MCF 10A (cell line): ENCODE measurements at regions not wholly inside any gene's neighbourhood (a gene's known extent, or its start where the extent isn't known, plus 50 kb on each side); places are given as distances from the start of the nearest gene placed in this dataset.

Experiments used
- BruUV-seq: library from RNA; stranded (reverse); fragments of 400-500 nt; replicated peaks from 2 replicates; lab custom pipeline; 2021; lab: Mats Ljungman, UMichigan
- CTCF ChIA-PET: fragments of 300-600 bp; sonication (Branson Sonifier 250); formaldehyde crosslinking; extraction: SDS; loops from one replicate; lab custom pipeline; 2021; ENCODE audit warnings: antibody characterized with exemption, inconsistent platforms; lab: Yijun Ruan, JAX
- POLR2A ChIA-PET: fragments of 300-600, 350-650 bp; sonication (Branson Sonifier 250); formaldehyde crosslinking; extraction: SDS; loops from one replicate; lab custom pipeline; 2020; ENCODE audit warnings: antibody characterized with exemption, inconsistent platforms; lab: Yijun Ruan, JAX
- DNase-seq: peaks from one replicate; pipeline ENCODE4 v3.0.0-alpha.2; 2018; ENCODE audit not compliant: unreplicated experiment
- H3K27ac Mint-ChIP-seq: one replicate; pipeline ENCODE4 v1.8.0; 2022; ENCODE audit warnings: mild to moderate bottlenecking, low read depth, mixed read lengths; ENCODE audit not compliant: unreplicated experiment
- H3K27me3 Mint-ChIP-seq: one replicate; pipeline ENCODE4 v1.8.0; 2022; ENCODE audit warnings: mixed read lengths; ENCODE audit not compliant: insufficient read depth, unreplicated experiment
- H3K36me3 Mint-ChIP-seq: one replicate; pipeline ENCODE4 v1.8.0; 2022; ENCODE audit warnings: mild to moderate bottlenecking, moderate library complexity, mixed read lengths; ENCODE audit not compliant: insufficient read depth, unreplicated experiment
- H3K4me1 Mint-ChIP-seq: one replicate; pipeline ENCODE4 v1.8.0; 2022; ENCODE audit warnings: mixed read lengths; ENCODE audit not compliant: insufficient read depth, unreplicated experiment
- H3K4me3 Mint-ChIP-seq: one replicate; pipeline ENCODE4 v1.8.0; 2022; ENCODE audit warnings: mild to moderate bottlenecking, moderate library complexity, mixed read lengths; ENCODE audit not compliant: unreplicated experiment
- H3K9me3 Mint-ChIP-seq: one replicate; pipeline ENCODE4 v1.8.0; 2022; ENCODE audit warnings: mixed read lengths; ENCODE audit not compliant: unreplicated experiment
- intact Hi-C: fragments of 100-400 bp; cut with micrococcal nuclease; formaldehyde crosslinking; loops from 2 replicates; pipeline ENCODE4 v1.14.1; 2022
- TF ChIP-seq, protein P1 (sequence below): fragments of 200-600 bp; IDR thresholded peaks from one replicate; pipeline ENCODE4 v1.8.0; 2022; ENCODE audit warnings: antibody characterized with exemption, mild to moderate bottlenecking; ENCODE audit not compliant: unreplicated experiment

DNA sequence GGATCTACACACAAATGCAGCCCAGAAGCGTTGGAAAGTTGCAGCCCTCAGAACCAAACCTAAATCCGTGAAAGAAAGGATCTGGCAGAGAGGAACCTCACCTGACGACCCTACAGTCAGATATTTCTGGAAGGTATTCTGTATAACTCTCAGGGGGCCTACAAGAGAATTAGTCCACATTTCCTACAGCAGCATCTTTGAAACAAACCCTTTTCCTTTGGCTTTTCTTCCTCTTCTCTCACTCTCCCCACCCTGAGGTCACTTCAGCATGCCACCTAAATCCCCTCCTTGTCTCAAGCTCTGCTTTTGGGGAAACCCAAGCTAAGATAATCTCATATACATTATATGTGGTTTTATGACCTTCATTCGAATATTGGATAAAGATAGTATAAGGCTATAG, 719.0 kb upstream of the MIR17HG start:
- BruUV-seq: no TSS peak
- ChIA-PET CTCF (no interaction called here), POLR2A (no interaction called here)
- H3K36me3 Mint-ChIP-seq: no peaks in the 10 kb centered on the region
- H3K4me3 Mint-ChIP-seq: no peak overlapping the region
- H3K9me3 Mint-ChIP-seq: no peaks in the 10 kb centered on the region
- intact Hi-C loops: no loop called here
- no peaks in the 10 kb centered on the region for H3K27me3 Mint-ChIP-seq
- no peak overlapping the region for H3K27ac Mint-ChIP-seq
- TF ChIP-seq, protein P1, sequence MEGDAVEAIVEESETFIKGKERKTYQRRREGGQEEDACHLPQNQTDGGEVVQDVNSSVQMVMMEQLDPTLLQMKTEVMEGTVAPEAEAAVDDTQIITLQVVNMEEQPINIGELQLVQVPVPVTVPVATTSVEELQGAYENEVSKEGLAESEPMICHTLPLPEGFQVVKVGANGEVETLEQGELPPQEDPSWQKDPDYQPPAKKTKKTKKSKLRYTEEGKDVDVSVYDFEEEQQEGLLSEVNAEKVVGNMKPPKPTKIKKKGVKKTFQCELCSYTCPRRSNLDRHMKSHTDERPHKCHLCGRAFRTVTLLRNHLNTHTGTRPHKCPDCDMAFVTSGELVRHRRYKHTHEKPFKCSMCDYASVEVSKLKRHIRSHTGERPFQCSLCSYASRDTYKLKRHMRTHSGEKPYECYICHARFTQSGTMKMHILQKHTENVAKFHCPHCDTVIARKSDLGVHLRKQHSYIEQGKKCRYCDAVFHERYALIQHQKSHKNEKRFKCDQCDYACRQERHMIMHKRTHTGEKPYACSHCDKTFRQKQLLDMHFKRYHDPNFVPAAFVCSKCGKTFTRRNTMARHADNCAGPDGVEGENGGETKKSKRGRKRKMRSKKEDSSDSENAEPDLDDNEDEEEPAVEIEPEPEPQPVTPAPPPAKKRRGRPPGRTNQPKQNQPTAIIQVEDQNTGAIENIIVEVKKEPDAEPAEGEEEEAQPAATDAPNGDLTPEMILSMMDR: no peak
- no peaks in the 10 kb centered on the region for H3K4me1 Mint-ChIP-seq
- DNase-seq: no peak

DNA sequence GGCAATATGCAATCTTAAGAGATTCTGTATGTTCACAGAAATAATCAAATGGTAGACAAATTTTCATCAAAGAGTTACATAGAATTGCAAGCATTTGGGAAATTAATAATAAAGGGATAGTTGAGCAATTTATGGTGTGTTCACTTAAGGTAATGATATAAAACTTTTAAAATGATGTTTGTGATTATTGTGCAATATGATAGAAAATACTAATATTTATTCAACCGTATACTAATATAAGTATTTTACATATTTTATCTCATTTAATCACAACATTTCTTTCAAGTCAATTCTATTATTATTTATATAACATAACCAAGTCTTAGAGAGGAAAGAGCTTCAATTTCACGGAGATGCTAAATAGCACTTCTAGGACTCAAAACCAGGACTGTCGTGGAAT, 716.8 kb upstream of the MIR17HG start:
- intact Hi-C loops: no loop called here
- no TSS peak for BruUV-seq
- Mint-ChIP-seq H3K27me3 (no peaks in the 10 kb centered on the region), H3K27ac (no peak overlapping the region), H3K36me3 (no peaks in the 10 kb centered on the region), H3K4me3 (no peak overlapping the region), H3K4me1 (no peaks in the 10 kb centered on the region), H3K9me3 (no peaks in the 10 kb centered on the region)
- ChIA-PET POLR2A (interaction anchor here (1.1 kb wide), 1 partner anchor 10 kb away, joined by 4 read pairs; no protein-coding TSS in a partner anchor), CTCF (interaction anchor here (0.5 kb wide), 1 partner anchor 134 kb away, joined by 4 read pairs; no protein-coding TSS in a partner anchor)
- TF ChIP-seq, protein P1: no peak
- no peak for DNase-seq

GRCh38 chr13:90632184-90632583, 715.3 kb upstream of the MIR17HG start:
- POLR2A ChIA-PET: interaction anchor here (0.6 kb wide), 1 partner anchor 8 kb away, joined by 3 read pairs; no protein-coding TSS in a partner anchor
- no peak for DNase-seq
- Mint-ChIP-seq H3K27me3 (no peaks in the 10 kb centered on the region), H3K9me3 (no peaks in the 10 kb centered on the region), H3K36me3 (no peaks in the 10 kb centered on the region), H3K4me3 (no peak overlapping the region), H3K4me1 (no peaks in the 10 kb centered on the region), H3K27ac (no peak overlapping the region)
- CTCF ChIA-PET: no interaction called here
- intact Hi-C loops: no loop called here
- TF ChIP-seq, protein P1: no peak
- BruUV-seq: no TSS peak

GRCh38 chr13:90633849-90634248, 713.6 kb upstream of the MIR17HG start:
- Mint-ChIP-seq H3K36me3 (no peaks in the 10 kb centered on the region), H3K4me3 (no peak overlapping the region), H3K27me3 (no peaks in the 10 kb centered on the region), H3K4me1 (no peaks in the 10 kb centered on the region), H3K9me3 (no peaks in the 10 kb centered on the region), H3K27ac (no peak overlapping the region)
- ChIA-PET CTCF (interaction anchor here (0.6 kb wide), 1 partner anchor 11 kb away, joined by 3 read pairs; no protein-coding TSS in a partner anchor), POLR2A (interaction anchor here (0.7 kb wide), 1 partner anchor 528 kb away, joined by 3 read pairs; no protein-coding TSS in a partner anchor)
- DNase-seq: no peak
- intact Hi-C loops: no loop called here
- TF ChIP-seq, protein P1: no peak
- BruUV-seq: no TSS peak
